Neutrophil (primary cell): ENCODE measurements at regions not wholly inside any gene's neighbourhood (a gene's known extent, or its start where the extent isn't known, plus 50 kb on each side); places are given as distances from the start of the nearest gene placed in this dataset.
A peak's percentile ranks its signal among the peaks of the same experiment; 100 is the strongest.

Experiments
- H3K27ac ChIP-seq: fragments of 200-600 bp; sonication (generic); 2 replicates; pipeline ENCODE4 v1.5.1; 2016; ENCODE audit warnings: mild to moderate bottlenecking, moderate library complexity
- H3K27me3 ChIP-seq: fragments of 200-600 bp; sonication (generic); 2 replicates; pipeline ENCODE4 v1.6.0; 2016; ENCODE audit warnings: mild to moderate bottlenecking
- H3K36me3 ChIP-seq: fragments of 200-600 bp; sonication (generic); 2 replicates; pipeline ENCODE4 v1.5.1; 2017
- H3K4me1 ChIP-seq, 2 experiments: fragments of 200-600 bp in 1 of 2; sonication (generic) in 1 of 2; 1 replicate in 1 of 2; 2 replicates in 1 of 2; pipeline versions ENCODE4 v1.5.1 to v1.6.1; 2013 to 2016; ENCODE audit warnings: low read depth in 1 of 2, low read length in 1 of 2, mild to moderate bottlenecking in 1 of 2, moderate library complexity in 1 of 2; ENCODE audit not compliant: control insufficient read depth in 1 of 2, insufficient read depth in 1 of 2
- H3K4me3 ChIP-seq, 2 experiments: fragments of 200-600 bp in 1 of 2; sonication (generic) in 1 of 2; 1 replicate in 1 of 2; 2 replicates in 1 of 2; pipeline ENCODE4 v1.5.1; 2013 to 2016; ENCODE audit warnings: low read depth in 1 of 2, low read length in 1 of 2, mild to moderate bottlenecking in 1 of 2, moderate library complexity in 1 of 2
- H3K9me3 ChIP-seq: fragments of 200-600 bp; sonication (generic); 2 replicates; pipeline ENCODE4 v1.5.1; 2016
- TF ChIP-seq, protein P1 (sequence below): fragments of 200-600 bp; sonication (generic); IDR thresholded peaks from 2 replicates; pipeline ENCODE4 v1.5.1; 2016; ENCODE audit warnings: antibody characterized with exemption

DNA sequence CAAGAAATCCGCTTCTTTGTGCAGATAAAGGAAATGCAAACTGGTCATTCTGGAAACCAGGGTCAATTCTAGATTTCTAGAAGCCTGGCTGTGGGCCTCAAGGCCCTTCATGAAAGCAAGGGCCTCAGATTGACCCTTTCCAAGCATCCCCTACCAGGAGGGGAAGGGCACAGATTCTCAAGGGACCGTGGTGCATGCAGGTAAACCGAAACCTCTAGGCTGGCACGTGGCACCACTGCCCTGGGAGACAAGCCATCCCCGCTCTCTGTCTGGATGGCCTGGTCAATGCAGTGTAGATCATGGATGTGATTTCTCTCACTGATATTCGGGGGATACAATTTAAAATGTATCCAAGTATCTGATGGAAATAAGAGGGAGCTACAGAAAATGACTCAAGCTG, 69.4 kb downstream of the TOMM20 start:
- Histone ChIP-seq H3K27ac (peak overlapping the region; percentile 99), H3K36me3 (no peaks in the 10 kb centered on the region)
- TF ChIP-seq, protein P1, sequence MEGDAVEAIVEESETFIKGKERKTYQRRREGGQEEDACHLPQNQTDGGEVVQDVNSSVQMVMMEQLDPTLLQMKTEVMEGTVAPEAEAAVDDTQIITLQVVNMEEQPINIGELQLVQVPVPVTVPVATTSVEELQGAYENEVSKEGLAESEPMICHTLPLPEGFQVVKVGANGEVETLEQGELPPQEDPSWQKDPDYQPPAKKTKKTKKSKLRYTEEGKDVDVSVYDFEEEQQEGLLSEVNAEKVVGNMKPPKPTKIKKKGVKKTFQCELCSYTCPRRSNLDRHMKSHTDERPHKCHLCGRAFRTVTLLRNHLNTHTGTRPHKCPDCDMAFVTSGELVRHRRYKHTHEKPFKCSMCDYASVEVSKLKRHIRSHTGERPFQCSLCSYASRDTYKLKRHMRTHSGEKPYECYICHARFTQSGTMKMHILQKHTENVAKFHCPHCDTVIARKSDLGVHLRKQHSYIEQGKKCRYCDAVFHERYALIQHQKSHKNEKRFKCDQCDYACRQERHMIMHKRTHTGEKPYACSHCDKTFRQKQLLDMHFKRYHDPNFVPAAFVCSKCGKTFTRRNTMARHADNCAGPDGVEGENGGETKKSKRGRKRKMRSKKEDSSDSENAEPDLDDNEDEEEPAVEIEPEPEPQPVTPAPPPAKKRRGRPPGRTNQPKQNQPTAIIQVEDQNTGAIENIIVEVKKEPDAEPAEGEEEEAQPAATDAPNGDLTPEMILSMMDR: no peak

DNA sequence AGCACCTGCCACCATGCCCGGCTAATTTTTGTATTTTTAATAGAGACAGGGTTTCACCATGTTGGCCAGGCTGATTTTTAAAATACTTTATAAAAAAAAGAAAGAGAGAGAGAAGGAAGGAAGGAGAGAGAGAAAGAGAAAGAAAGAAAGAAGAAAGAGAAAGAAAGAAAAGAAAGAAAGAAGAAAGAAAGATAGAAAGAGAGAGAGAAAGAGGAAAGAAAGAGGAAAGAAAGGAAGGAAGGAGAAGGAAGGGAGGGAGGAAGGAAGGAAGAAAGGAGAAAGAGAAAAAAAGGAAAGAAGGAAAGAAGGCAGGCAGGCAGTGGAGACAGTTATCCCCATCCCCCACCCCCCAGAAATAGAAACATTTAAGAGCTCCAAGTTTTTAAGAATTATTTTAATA, 69.9 kb downstream of the TOMM20 start:
- Histone ChIP-seq H3K36me3 (no peaks in the 10 kb centered on the region), H3K27me3 (no peaks in the 10 kb centered on the region), H3K27ac (peak overlapping the region; percentile 99), H3K9me3 (no peaks in the 10 kb centered on the region), H3K4me3 (no peak overlapping the region), H3K4me1 (peaks cover 61 to 65% of the 10 kb centered on the region in 2 experiments)
- TF ChIP-seq, protein P1: no peak

More for the DNA sequence above, 69.4 kb downstream of the TOMM20 start:
- H3K4me3 ChIP-seq: no peak overlapping the region
- no peaks in the 10 kb centered on the region for H3K27me3 ChIP-seq
- no peaks in the 10 kb centered on the region for H3K9me3 ChIP-seq
- peaks cover 67 to 70% of the 10 kb centered on the region in 2 experiments for H3K4me1 ChIP-seq

DNA sequence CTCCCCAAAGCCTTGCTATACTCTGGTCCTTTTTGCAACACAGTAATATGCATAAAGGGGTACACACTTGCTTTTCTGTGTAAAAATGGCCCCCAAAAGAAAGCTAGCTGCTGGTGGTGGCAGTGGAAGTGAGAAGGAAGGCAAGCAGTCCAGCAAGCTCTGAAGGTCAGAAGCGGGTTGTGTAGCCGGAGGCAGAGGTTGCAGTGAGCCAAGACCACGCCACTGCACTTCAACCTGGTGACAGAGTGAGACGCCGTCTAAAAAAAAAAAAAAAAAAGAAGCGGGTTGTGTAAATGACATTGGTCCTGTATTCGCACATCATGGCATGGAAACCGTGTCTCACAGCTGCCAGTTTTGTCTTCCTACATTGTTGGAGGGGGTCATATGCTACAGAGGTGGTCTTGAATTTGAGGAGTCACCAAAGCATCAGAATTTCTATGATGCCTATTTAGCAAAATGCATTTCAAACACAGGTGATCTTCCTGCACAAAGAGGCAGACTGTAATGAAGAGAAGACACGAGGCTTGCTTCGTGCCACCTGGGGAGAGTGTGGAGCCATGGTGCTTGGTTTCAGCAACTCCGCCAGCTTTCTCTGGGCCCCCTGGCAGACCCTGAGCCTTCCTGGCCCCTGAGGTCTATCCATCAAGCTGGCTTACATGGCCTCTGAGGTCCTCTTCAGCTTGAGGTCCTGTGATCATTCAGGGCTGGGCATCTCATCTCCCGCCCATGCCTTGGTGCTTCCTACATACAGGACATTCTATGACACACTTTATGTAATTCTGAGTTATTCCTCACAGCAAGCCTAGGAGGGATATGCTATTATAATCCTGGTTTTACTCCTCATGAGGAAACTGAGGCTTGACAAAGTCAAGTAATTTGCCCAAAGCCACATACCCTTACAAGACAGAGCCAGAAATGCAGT, 71.0 kb downstream of the TOMM20 start:
- Histone ChIP-seq H3K27me3 (no peaks in the 10 kb centered on the region), H3K4me1 (peaks cover 51 to 54% of the 10 kb centered on the region in 2 experiments), H3K9me3 (no peaks in the 10 kb centered on the region), H3K27ac (peak overlapping the region; percentile 58), H3K4me3 (no peak overlapping the region), H3K36me3 (no peaks in the 10 kb centered on the region)
- TF ChIP-seq, protein P1: no peak

DNA sequence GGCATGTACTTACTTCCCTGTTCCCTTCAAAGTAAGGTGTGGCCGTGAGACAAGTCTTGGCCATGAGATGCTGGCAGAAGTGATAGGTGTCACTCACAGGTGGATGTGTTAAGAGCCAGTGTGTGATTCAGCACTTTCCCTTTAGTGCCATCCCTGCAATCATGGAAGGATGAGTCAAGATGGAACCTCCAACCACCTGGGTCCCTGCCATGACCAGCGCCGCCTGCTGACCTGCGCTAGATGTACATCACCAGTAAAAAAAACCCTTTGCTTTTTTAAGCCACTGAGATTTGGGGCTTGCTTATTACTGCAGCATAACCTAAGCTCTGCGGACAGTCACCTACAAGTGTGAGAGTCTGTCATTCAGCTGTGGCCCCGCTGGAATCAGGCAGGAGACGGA, 71.7 kb downstream of the TOMM20 start:
- peaks cover 44 to 47% of the 10 kb centered on the region in 2 experiments for H3K4me1 ChIP-seq
- H3K36me3 ChIP-seq: no peaks in the 10 kb centered on the region
- no peaks in the 10 kb centered on the region for H3K27me3 ChIP-seq
- H3K4me3 ChIP-seq: no peak overlapping the region
- TF ChIP-seq, protein P1: no peak
- peak overlapping the region; percentile 58 for H3K27ac ChIP-seq
- no peaks in the 10 kb centered on the region for H3K9me3 ChIP-seq

DNA sequence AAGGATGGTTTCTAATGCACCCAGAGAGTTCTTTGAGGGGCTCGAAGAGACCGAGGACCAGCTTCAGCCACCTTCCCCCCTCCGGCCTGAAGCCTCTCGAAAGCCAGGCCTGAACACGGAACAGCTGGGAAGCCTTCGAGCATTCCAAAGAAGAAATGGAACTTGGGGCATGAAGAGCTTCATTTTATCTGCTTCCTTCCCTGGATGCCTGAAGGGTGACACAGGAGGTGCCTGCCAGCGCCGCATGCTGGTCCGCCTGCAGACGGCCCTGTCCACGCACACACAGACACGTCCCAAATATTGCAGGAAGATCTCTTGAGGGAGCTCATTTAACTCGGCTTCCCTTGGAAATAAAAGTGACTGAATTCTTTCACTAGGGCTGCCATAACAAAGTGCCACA, 73.7 kb downstream of the TOMM20 start:
- H3K4me1 ChIP-seq: peaks cover 24 to 27% of the 10 kb centered on the region in 2 experiments
- no peaks in the 10 kb centered on the region for H3K9me3 ChIP-seq
- no peaks in the 10 kb centered on the region for H3K36me3 ChIP-seq
- H3K4me3 ChIP-seq: no peak overlapping the region
- no peaks in the 10 kb centered on the region for H3K27me3 ChIP-seq
- TF ChIP-seq, protein P1: no peak
- no peak overlapping the region for H3K27ac ChIP-seq
